ENCODE measurements at regions not wholly inside any gene's neighbourhood (a gene's known extent, or its start where the extent isn't known, plus 50 kb on each side); places are given as distances from the start of the nearest gene placed in this dataset.

GRCh38 chr10:10208196-10208595 is 809.5 kb upstream of the CELF2 start:
- Histone ChIP-seq H3K27me3 (ENCODE audit: insufficient read depth, poor library complexity, severe bottlenecking) (no peaks in the 10 kb centered on the region), H3K4me3 (replicated peaks; ENCODE audit: insufficient read depth, low read length) (no peak overlapping the region), H3K27ac (replicated peaks) (no peak overlapping the region)
- DNase-seq (ENCODE audit: low read depth in 1 of 2, low spot score in 1 of 2) = no peak
- TF ChIP-seq POLR2AphosphoS5 (IDR thresholded peaks at IDR 0.05; ENCODE audit: low read depth) = no peak
- TF ChIP-seq, protein P1, sequence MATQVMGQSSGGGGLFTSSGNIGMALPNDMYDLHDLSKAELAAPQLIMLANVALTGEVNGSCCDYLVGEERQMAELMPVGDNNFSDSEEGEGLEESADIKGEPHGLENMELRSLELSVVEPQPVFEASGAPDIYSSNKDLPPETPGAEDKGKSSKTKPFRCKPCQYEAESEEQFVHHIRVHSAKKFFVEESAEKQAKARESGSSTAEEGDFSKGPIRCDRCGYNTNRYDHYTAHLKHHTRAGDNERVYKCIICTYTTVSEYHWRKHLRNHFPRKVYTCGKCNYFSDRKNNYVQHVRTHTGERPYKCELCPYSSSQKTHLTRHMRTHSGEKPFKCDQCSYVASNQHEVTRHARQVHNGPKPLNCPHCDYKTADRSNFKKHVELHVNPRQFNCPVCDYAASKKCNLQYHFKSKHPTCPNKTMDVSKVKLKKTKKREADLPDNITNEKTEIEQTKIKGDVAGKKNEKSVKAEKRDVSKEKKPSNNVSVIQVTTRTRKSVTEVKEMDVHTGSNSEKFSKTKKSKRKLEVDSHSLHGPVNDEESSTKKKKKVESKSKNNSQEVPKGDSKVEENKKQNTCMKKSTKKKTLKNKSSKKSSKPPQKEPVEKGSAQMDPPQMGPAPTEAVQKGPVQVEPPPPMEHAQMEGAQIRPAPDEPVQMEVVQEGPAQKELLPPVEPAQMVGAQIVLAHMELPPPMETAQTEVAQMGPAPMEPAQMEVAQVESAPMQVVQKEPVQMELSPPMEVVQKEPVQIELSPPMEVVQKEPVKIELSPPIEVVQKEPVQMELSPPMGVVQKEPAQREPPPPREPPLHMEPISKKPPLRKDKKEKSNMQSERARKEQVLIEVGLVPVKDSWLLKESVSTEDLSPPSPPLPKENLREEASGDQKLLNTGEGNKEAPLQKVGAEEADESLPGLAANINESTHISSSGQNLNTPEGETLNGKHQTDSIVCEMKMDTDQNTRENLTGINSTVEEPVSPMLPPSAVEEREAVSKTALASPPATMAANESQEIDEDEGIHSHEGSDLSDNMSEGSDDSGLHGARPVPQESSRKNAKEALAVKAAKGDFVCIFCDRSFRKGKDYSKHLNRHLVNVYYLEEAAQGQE (IDR thresholded peaks at IDR 0.05; ENCODE audit: insufficient replicate concordance, low read depth) = no peak
- TF ChIP-seq GABPA (IDR thresholded peaks at IDR 0.05; ENCODE audit: low read depth) = no peak

- no peak overlapping the region for H3K4me3 ChIP-seq (replicated peaks; ENCODE audit: insufficient read depth, low read length)
- TF ChIP-seq GABPA (IDR thresholded peaks at IDR 0.05; ENCODE audit: low read depth) = no peak
- TF ChIP-seq, protein P2, sequence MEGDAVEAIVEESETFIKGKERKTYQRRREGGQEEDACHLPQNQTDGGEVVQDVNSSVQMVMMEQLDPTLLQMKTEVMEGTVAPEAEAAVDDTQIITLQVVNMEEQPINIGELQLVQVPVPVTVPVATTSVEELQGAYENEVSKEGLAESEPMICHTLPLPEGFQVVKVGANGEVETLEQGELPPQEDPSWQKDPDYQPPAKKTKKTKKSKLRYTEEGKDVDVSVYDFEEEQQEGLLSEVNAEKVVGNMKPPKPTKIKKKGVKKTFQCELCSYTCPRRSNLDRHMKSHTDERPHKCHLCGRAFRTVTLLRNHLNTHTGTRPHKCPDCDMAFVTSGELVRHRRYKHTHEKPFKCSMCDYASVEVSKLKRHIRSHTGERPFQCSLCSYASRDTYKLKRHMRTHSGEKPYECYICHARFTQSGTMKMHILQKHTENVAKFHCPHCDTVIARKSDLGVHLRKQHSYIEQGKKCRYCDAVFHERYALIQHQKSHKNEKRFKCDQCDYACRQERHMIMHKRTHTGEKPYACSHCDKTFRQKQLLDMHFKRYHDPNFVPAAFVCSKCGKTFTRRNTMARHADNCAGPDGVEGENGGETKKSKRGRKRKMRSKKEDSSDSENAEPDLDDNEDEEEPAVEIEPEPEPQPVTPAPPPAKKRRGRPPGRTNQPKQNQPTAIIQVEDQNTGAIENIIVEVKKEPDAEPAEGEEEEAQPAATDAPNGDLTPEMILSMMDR (IDR thresholded peaks at IDR 0.05; ENCODE audit: insufficient read depth, low read length) = no peak
- no peak for TF ChIP-seq POLR2AphosphoS5 (IDR thresholded peaks at IDR 0.05; ENCODE audit: low read depth)
- TF ChIP-seq, protein P1 (IDR thresholded peaks at IDR 0.05; ENCODE audit: insufficient replicate concordance, low read depth) = no peak
- TF ChIP-seq SPI1 (IDR thresholded peaks at IDR 0.05; ENCODE audit: borderline replicate concordance, low read depth) = no peak
- H3K27me3 ChIP-seq (ENCODE audit: insufficient read depth, poor library complexity, severe bottlenecking) = no peaks in the 10 kb centered on the region
- DNase-seq (ENCODE audit: low read depth in 1 of 2, low spot score in 1 of 2) = no peak
- H3K27ac ChIP-seq (replicated peaks) = no peak overlapping the region
These were observed 808.5 kb upstream of the CELF2 start for GRCh38 chr10:10209167-10209566.

GRCh38 chr10:10211409-10211808 is 806.3 kb upstream of the CELF2 start:
- Histone ChIP-seq H3K4me3 (replicated peaks; ENCODE audit: insufficient read depth, low read length) (no peak overlapping the region), H3K27ac (replicated peaks) (no peak overlapping the region), H3K27me3 (ENCODE audit: insufficient read depth, poor library complexity, severe bottlenecking) (no peaks in the 10 kb centered on the region)
- TF ChIP-seq POLR2AphosphoS5 (IDR thresholded peaks at IDR 0.05; ENCODE audit: low read depth) = no peak
- TF ChIP-seq, protein P1 (IDR thresholded peaks at IDR 0.05; ENCODE audit: insufficient replicate concordance, low read depth) = no peak
- TF ChIP-seq, protein P2 (IDR thresholded peaks at IDR 0.05; ENCODE audit: insufficient read depth, low read length) = no peak
- no peak for TF ChIP-seq SPI1 (IDR thresholded peaks at IDR 0.05; ENCODE audit: borderline replicate concordance, low read depth)
- TF ChIP-seq GABPA (IDR thresholded peaks at IDR 0.05; ENCODE audit: low read depth) = no peak
- DNase-seq (ENCODE audit: low read depth in 1 of 2, low spot score in 1 of 2) = no peak

Data from HL-60 (cell line).